Middle frontal gyrus (tissue), 1 donor: ENCODE measurements at regions not wholly inside any gene's neighbourhood (a gene's known extent, or its start where the extent isn't known, plus 50 kb on each side); places are given as distances from the start of the nearest gene placed in this dataset.
"Not testable (repeated sequence)": the region's sequence is repeated elsewhere in the genome, so short reads cannot be mapped to it uniquely, and the experiment has no call there.

Experiments
- DNase-seq: peaks from one replicate; pipeline ENCODE4 v3.0.0-alpha.2; 2015; ENCODE audit warnings: low spot score; ENCODE audit errors: extremely low spot score

GRCh38 chr6:144909753-144910285 lies 624.7 kb downstream of the UTRN start:
- no peak for DNase-seq

DNA sequence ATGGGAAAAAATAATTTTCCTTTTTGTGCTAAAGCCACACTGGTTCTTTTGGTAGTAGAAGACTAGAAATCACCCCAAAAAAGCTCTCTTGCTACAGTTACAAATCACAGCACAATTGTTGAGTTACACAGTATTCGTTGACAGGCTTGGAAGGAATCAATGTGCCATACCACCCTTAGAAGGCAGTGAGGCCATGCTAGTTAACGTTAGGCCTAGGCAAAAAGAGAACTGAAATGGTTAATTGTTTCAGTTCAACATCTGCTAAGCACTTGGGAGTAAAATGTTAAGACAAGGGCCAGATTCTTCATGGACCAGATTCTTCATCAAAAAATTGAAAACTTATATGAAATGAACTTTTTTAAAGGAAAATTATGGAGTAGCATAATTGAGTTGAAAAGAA lies 626.2 kb downstream of the UTRN start:
- DNase-seq = no peak

DNA sequence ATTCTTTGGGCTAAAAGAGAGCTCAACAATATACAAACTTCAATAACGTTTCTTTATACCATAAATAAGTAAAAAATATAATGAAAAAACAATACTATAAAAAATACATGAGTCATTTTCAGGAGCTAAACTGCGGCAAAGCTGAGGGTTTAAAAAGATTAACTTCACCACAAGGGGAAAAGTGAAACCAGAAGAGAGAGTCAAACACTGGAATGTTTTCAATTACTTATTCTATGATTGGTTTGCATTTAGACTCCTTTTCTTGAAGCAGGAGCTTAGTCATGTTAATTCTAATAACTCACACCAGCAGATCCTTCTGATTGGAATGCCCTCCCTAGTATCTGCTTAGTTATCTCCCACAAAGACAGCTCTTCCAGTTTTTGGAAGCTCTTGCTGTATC lies 627.3 kb downstream of the UTRN start:
- DNase-seq = no peak

DNA sequence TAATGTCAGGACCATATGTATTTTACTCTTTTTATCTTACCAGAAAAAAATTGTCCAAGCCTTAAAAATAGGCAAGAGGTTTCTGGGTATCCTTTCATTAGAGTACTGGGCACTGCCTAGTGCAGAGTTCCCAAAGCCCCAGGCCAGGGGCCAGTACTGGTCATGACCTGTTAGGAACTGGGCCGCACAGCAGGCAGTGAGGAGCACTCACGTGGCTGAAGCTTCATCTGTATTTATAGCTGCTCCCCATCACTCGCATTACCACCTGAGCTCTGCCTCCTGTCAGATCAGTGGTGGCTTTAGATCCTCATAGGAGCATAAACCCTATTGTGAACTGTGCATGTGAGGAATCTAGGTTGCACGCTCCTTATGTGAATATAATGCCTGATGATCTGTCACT lies 632.9 kb downstream of the UTRN start:
- no peak for DNase-seq

GRCh38 chr6:144919560-144919959 lies 634.4 kb downstream of the UTRN start:
- no peak for DNase-seq

DNA sequence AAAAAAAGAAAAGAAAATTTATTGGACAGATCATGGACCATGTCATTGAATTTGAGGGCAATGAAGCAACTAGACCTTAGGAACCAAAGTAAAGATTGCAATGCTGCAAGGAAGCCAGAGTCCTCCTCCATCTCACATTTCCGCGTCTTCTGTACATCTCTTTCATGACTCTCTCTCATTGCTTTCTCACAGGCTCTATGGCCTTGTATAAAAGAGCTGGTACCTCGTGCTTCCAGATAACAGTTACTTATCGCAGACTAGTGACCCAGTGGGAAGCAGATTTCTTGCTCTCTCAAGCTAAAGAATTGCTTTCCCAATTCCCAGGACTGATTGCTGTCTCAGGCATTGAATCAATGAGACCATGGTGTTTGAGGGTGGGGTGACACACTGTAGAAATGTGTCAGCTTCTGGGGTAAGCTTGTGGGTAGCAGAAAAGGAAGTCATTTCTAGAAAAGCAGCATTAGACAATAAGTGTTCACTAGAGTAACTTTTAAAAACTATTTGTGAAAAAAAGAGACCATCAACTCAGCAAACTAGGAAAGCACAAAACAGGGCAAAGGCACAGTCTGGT lies 635.3 kb downstream of the UTRN start:
- DNase-seq = no peak

DNA sequence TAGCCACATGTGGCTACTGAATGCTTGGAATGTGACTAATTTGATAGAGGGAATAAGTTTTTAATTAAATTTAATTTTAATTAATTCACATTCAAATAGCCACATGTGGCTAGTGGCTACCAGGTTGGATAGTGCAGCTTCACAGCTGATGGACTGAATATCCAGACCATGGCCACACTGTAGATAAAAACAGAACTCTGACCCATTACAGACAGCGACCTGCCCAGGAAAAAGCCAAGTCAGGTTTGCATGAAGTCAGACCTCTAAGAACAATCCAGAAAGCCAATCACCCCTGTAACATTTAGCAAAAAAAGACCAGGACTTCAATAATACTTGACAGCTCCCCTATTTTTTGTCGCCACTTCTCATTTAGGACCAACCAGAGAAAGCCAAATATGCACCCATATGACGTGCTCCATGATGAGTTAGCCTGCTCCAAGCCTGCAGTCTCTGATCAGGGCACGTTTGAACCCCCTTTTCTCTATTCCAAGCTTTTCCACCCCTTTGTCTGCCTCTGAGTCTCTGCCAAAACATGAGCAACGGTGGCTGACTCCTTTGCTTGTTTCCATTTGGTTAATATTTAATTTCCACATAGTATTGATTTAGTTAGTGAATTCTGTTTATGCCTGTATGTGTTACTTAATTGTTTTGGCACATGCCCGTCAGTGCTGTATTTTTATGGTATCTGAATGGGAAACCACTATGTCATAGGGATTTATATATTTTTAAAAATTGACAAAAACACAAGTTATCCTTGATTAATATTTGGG lies 636.3 kb downstream of the UTRN start:
- DNase-seq = no peak

DNA sequence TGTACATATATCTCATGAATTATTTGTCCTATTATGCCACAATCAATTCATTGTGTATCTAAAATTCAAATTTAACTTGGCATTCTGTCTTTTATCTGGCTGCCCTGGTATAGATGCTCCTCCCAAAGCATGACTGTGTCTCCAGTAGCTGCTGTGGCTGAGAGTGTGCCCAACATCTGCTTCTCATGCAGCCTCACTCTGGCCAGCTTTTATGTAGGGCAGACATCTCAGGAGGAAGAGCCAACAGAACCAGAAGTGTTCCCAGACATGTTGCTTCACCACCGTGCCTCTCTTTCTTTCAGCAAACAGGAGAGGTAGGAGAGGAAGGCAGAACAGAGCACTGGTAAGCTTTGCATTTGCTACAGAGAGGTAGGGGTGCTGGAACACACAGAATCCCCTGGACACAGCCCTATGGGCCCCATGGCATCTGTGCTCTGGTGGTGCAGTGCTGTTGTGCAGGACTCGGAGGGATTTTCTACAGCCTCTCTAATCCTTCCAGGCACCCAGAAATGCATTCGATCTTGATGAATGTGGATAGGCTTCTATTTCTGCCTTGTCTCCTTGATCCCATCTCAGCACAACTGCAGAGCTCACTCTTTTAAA lies 637.1 kb downstream of the UTRN start:
- no peak for DNase-seq

GRCh38 chr6:144922771-144923490 lies 637.8 kb downstream of the UTRN start:
- not testable (repeated sequence) for DNase-seq

DNA sequence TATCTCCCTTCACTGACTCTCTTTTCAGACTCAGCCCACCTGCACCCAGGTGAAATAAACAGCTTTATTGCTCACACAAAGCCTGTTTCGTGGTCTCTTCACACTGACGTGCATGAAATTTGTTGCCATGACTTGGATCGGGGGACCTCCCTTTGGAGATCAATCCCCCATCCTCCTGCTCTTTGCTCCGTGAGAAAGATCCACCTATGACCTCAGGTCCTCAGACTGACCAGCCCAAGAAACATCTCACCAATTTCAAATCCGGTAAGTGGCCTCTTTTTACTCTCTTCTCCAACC lies 638.3 kb downstream of the UTRN start:
- not testable (repeated sequence) for DNase-seq

DNA sequence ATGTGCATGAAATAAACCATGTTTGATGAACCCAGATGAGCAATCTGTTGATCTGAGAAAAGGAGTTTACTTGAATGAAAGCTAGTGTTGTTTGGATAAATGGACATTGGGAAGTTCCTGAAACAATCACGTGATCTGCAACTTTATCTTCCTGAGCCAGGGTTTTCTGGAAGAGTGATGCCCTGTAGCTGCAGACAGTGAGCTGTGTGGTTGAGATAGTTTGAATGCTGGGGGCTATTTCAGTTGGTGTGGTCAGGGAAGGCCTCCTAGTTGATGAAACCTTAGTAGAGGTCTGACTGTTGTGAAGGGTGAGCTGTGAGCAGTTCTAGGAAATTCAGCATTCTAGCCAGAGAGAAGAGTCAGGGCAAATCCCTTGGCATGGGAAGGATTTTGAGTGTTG lies 643.7 kb downstream of the UTRN start:
- DNase-seq = no peak

- DNase-seq = no peak
Measured at GRCh38 chr6:144929262-144929661, 644.1 kb downstream of the UTRN start.

DNA sequence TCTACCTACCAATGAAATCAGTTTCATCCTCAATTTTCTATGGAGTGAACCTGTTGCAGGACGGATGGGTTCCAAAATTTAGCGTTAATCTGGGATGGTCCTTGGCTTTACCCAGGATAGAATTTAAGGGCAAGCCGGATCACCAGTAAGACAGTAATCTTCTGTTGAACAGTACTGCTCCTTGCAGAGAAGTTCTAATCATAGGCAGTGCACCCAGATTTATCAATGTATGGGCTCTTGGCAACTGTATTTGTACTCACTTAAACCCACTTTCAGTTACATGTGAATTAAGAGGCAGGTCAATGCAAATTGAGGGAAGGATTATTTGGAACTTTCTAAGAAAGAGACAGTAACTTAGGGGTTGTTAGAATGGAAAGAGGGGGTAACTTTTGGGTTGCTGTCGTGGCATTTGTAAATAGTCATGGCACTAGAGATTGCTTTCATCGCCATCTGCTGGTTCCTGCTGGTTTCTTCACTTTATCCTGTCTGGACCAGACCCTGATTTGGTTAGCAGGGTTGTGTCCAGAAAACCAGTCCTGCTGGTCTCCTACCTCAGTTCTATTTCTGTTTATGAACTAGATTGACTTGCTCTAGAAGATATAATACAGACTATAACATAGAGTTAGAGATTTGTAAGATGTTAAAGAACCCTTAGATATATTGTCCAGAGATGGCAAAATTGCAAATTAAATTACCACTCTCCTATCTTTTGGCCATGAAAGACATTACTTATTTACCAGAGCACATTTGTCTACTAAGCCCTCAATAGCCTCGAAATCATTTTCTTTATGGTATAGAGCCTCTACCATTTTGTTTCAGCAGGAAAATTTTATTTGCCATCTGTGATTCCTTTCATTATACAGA lies 646.3 kb downstream of the UTRN start:
- no peak for DNase-seq

DNA sequence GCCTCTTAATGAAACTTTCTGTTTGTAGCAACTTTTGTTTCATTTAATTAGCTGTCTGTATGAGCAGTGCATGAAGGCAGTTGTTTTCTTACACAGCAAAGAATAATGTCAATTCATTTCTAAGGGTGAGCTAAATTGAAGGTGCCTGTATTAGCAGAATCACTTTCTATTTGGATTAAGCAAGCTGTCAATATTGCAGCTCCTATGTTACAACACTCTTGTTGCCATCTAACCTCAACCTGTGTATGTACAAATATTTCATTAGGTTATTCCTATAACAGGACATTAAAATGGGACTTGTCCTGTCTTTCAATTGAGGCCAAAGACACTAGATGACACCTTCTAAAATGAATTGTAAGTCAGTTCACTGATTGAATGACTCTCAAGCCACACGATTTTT lies 647.5 kb downstream of the UTRN start:
- DNase-seq = no peak

GRCh38 chr6:144935181-144935580 lies 650.0 kb downstream of the UTRN start:
- DNase-seq = no peak

- DNase-seq = no peak
Measured at GRCh38 chr6:144935661-144936060, 650.5 kb downstream of the UTRN start.

DNA sequence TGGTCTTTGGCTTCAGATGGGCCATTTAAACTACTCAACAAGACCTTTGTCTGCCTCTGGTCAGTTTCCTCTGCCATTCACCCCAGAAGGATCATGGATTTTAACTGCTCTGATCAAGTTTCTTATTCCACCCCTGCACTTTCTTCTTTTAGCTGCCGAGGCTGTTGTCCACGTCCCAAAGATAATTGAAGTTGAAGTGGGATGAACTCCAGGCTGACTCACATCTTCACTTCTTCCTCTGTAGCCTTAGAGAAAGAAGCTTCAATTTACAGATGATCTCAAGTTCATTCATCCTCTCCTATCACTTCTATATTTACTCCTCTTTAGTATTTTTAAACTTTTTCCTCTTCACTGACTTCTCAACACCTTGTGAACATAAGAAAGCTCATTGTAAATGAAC lies 651.6 kb downstream of the UTRN start:
- no peak for DNase-seq

- no peak for DNase-seq
Measured at GRCh38 chr6:144939921-144940320, 654.8 kb downstream of the UTRN start.

DNA sequence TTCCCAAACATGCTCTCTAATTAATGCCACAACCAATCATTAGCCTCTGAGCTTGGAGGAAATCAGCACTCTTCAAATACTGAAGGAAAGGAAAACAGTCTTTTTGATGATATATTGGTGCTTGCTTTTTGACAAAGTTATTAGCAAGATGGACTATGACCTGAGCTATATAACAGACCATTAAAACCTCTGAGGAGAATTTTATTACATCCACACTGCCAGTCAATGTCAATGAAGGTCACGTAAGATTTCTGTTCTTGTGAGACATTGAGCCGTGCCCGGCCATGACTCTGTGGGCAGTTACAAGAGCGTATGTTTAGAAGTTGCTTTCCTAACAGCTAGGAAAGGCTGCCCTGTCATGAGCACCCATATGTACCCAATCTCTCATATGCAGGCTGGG lies 659.0 kb downstream of the UTRN start:
- DNase-seq = no peak

- DNase-seq = no peak
Measured at GRCh38 chr6:144947398-144947976, 662.4 kb downstream of the UTRN start.
